ENCODE measurements at regions not wholly inside any gene's neighbourhood (a gene's known extent, or its start where the extent isn't known, plus 50 kb on each side); places are given as distances from the start of the nearest gene placed in this dataset.

- TF ChIP-seq EZH2 (IDR thresholded peaks at IDR 0.05; ENCODE audit: borderline replicate concordance, low read depth, low read length, severe bottlenecking) (no peak), MAX (IDR thresholded peaks at IDR 0.05; ENCODE audit: insufficient read depth, insufficient read length) (no peak), JUN (IDR thresholded peaks at IDR 0.05; ENCODE audit: borderline replicate concordance, insufficient read depth, insufficient read length, low read depth) (no peak), GATA2 (IDR thresholded peaks at IDR 0.05; ENCODE audit: insufficient read depth, insufficient read length, low read depth, low read length) (no peak), POLR2AphosphoS5 (IDR thresholded peaks at IDR 0.05; ENCODE audit: insufficient read depth, low read depth, low read length) (no peak), POLR2A (IDR thresholded peaks at IDR 0.05; ENCODE audit: low read depth, low read length) (no peak), FOS (IDR thresholded peaks at IDR 0.05; ENCODE audit: borderline replicate concordance, insufficient read depth, low read length) (no peak), MYC (IDR thresholded peaks at IDR 0.05; ENCODE audit: low read depth, low read length) (no peak), CTCF (IDR thresholded peaks at IDR 0.05; ENCODE audit: extremely low read depth in 1 of 2, insufficient read depth in 1 of 2, low read depth in 1 of 2, low read length in 2 of 2) (no peak)
Observed at GRCh38 chr6:44036699-44037101, 90.6 kb downstream of the MRPL14 start.

More at GRCh38 chr6:44036699-44037101, 90.6 kb downstream of the MRPL14 start:
- DNase-seq (ENCODE audit: low read depth, low spot score): no peak
- Histone ChIP-seq H3K79me2 (ENCODE audit: control insufficient read depth, insufficient read depth, low read length) (no peaks in the 10 kb centered on the region), H3K36me3 (ENCODE audit: control insufficient read depth in 2 of 2, extremely low read depth in 1 of 2, insufficient read depth in 2 of 2, low read length in 2 of 2) (no peaks in the 10 kb centered on the region), H3K4me3 (replicated peaks in 1 of 3; ENCODE audit: insufficient read depth in 1 of 3, low read depth in 1 of 3, low read length in 3 of 3) (no peak overlapping the region), H3K9me1 (replicated peaks; ENCODE audit: control insufficient read depth, extremely low read depth, insufficient read depth, low read length) (no peaks in the 10 kb centered on the region), H3K9me3 (replicated peaks; ENCODE audit: control insufficient read depth, insufficient read depth, low read length) (no peaks in the 10 kb centered on the region), H4K20me1 (replicated peaks; ENCODE audit: control insufficient read depth, extremely low read depth, insufficient read depth, low read length) (no peaks in the 10 kb centered on the region), H3K27me3 (ENCODE audit: control insufficient read depth in 2 of 2, insufficient read depth in 2 of 2, low read length in 2 of 2) (no peaks in the 10 kb centered on the region), H3K27ac (ENCODE audit: insufficient read depth, low read depth, low read length) (no peak overlapping the region), H3K4me1 (ENCODE audit: control insufficient read depth, extremely low read depth, insufficient read depth, low read length) (peaks cover 22% of the 10 kb centered on the region), H3K4me2 (ENCODE audit: insufficient read depth, low read length) (no peak overlapping the region), H3K9ac (replicated peaks; ENCODE audit: extremely low read depth, insufficient read depth, low read length) (no peak overlapping the region), H2AFZ (ENCODE audit: low read depth, low read length) (no peak overlapping the region)
- POLR2A ChIA-PET: no interaction called here
- dilution Hi-C loops (cut with MboI; ENCODE audit: extremely low pct_ligation_motif_present, low sequenced_read_pairs): no loop called here
- BruUV-seq (replicated peaks): no TSS peak
- intact Hi-C loops (cut with micrococcal nuclease): no loop called here
- FAIRE-seq: no peak
- CTCF ChIA-PET: interaction anchor here (1.2 to 1.5 kb wide), 3 partner anchors 15 to 38 kb away, joined by 3 to 5 read pairs (median 5); no protein-coding TSS in a partner anchor

All from endothelial cell of umbilical vein (primary cell).